WTC11 (cell line): ENCODE measurements at regions not wholly inside any gene's neighbourhood (a gene's known extent, or its start where the extent isn't known, plus 50 kb on each side); places are given as distances from the start of the nearest gene placed in this dataset.

ENCODE experiments used
- ATF2 ChIP-seq: sonication (generic); formaldehyde crosslinking; IDR thresholded peaks from 2 replicates; pipeline ENCODE4 v1.8.1; 2022; ENCODE audit warnings: low read depth, missing genetic modification reagents, borderline replicate concordance
- CTCF ChIP-seq: fragments of 200-600 bp; IDR thresholded peaks from 2 replicates; pipeline ENCODE4 v1.8.0; 2022; ENCODE audit warnings: antibody characterized with exemption
- EMX1 ChIP-seq: fragments of 250-450 bp; sonication (Bioruptor Pico); IDR thresholded peaks from 2 replicates; pipeline ENCODE4 v1.8.0; 2021; ENCODE audit warnings: mild to moderate bottlenecking
- ETV6 ChIP-seq: sonication (generic); formaldehyde crosslinking; IDR thresholded peaks from 2 replicates; pipeline ENCODE4 v1.8.1; 2022; ENCODE audit warnings: mild to moderate bottlenecking, missing genetic modification reagents
- FOXK1 ChIP-seq: sonication (generic); formaldehyde crosslinking; IDR thresholded peaks from 2 replicates; pipeline ENCODE4 v1.8.0; 2022; ENCODE audit warnings: mild to moderate bottlenecking, moderate library complexity, missing genetic modification reagents
- GRHL2 ChIP-seq: fragments of 250-450 bp; sonication (Bioruptor Pico); IDR thresholded peaks from 2 replicates; pipeline ENCODE4 v1.8.0; 2022; ENCODE audit warnings: mild to moderate bottlenecking, moderate library complexity; ENCODE audit not compliant: insufficient replicate concordance, severe bottlenecking
- MXD4 ChIP-seq: fragments of 250-450 bp; sonication (Bioruptor Pico); IDR thresholded peaks from 2 replicates; pipeline ENCODE4 v1.8.0; 2021; ENCODE audit warnings: mild to moderate bottlenecking, moderate library complexity, borderline replicate concordance
- MYBL2 ChIP-seq: sonication (generic); formaldehyde crosslinking; IDR thresholded peaks from 2 replicates; pipeline ENCODE4 v1.8.1; 2023; ENCODE audit warnings: mild to moderate bottlenecking, moderate library complexity, missing genetic modification reagents
- PRRX2 ChIP-seq: fragments of 250-450 bp; sonication (Bioruptor Pico); IDR thresholded peaks from 2 replicates; pipeline ENCODE4 v1.8.0; 2021; ENCODE audit warnings: mild to moderate bottlenecking
- SP1 ChIP-seq: sonication (generic); formaldehyde crosslinking; conservative IDR thresholded peaks from 2 replicates; pipeline ENCODE4 v1.8.1; 2022; ENCODE audit warnings: missing genetic modification reagents
- STAT6 ChIP-seq: sonication (generic); formaldehyde crosslinking; conservative IDR thresholded peaks from 2 replicates; pipeline ENCODE4 v1.8.1; 2023; ENCODE audit warnings: mild to moderate bottlenecking, low read depth, missing genetic modification reagents, moderate library complexity
- TP53 ChIP-seq: sonication (generic); formaldehyde crosslinking; IDR thresholded peaks from 2 replicates; pipeline ENCODE4 v1.8.1; 2023; ENCODE audit warnings: mild to moderate bottlenecking, missing genetic modification reagents
- USF2 ChIP-seq: sonication (generic); formaldehyde crosslinking; IDR thresholded peaks from 2 replicates; pipeline ENCODE4 v1.8.1; 2023; ENCODE audit warnings: mild to moderate bottlenecking, missing genetic modification reagents, moderate library complexity
- ZNF138 ChIP-seq: sonication (generic); formaldehyde crosslinking; conservative IDR thresholded peaks from 2 replicates; pipeline ENCODE4 v1.8.1; 2022; ENCODE audit warnings: mild to moderate bottlenecking, moderate library complexity, missing genetic modification reagents
- ZNF219 ChIP-seq: sonication (generic); formaldehyde crosslinking; IDR thresholded peaks from 2 replicates; pipeline ENCODE4 v1.8.0; 2023; ENCODE audit warnings: missing genetic modification reagents, mild to moderate bottlenecking, borderline replicate concordance
- ZNF263 ChIP-seq: sonication (generic); formaldehyde crosslinking; IDR thresholded peaks from 2 replicates; pipeline ENCODE4 v1.8.1; 2022; ENCODE audit warnings: low read depth, mild to moderate bottlenecking, moderate library complexity, missing genetic modification reagents
- ZNF671 ChIP-seq: fragments of 250-450 bp; sonication (Bioruptor Pico); IDR thresholded peaks from 2 replicates; pipeline ENCODE4 v1.8.0; 2021; ENCODE audit warnings: mild to moderate bottlenecking
- ZSCAN18 ChIP-seq: fragments of 250-450 bp; sonication (Bioruptor Pico); IDR thresholded peaks from 2 replicates; pipeline ENCODE4 v2.1.2; 2022; ENCODE audit warnings: mild to moderate bottlenecking, moderate library complexity
- TF ChIP-seq, protein P1 (sequence below): sonication (generic); formaldehyde crosslinking; IDR thresholded peaks from 2 replicates; pipeline ENCODE4 v1.8.1; 2023; ENCODE audit warnings: mild to moderate bottlenecking, missing genetic modification reagents, moderate library complexity
- TF ChIP-seq, protein P2 (sequence below): sonication (generic); formaldehyde crosslinking; IDR thresholded peaks from 2 replicates; pipeline ENCODE4 v1.8.1; 2023; ENCODE audit warnings: mild to moderate bottlenecking, moderate library complexity, missing genetic modification reagents
- TF ChIP-seq, protein P3 (sequence below): sonication (generic); formaldehyde crosslinking; IDR thresholded peaks from 2 replicates; pipeline ENCODE4 v1.8.0; 2022; ENCODE audit warnings: mild to moderate bottlenecking, missing genetic modification reagents
- TF ChIP-seq, protein P4 (sequence below): sonication (generic); formaldehyde crosslinking; conservative IDR thresholded peaks from 2 replicates; pipeline ENCODE4 v1.8.1; 2022; ENCODE audit warnings: mild to moderate bottlenecking, missing genetic modification reagents

DNA sequence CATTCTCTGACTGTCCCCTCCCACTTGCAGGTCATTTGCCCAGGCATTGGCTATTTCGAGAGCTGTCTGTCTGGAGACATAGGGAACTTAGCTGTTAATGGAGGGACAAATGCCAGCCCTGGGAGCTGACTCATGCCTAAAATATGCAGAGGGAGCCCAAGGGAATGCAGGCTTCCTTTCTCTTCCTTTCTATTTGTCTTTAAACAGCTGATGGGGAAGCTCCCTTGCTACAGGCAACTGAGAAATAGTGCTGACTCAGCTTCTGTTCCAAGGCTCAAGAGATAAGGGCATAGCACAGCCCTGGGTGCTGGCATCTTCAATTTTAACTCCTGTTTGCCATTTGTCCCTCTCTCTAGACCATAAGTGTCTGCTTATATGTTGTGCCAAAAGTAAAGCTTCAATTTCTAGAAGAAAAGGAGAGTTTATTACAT, 82.7 kb upstream of the C1GALT1 start (continued):
- TF ChIP-seq ATF2 (CRISPR knock-in tag) (no peak), FOXK1 (CRISPR knock-in tag) (peak; percentile 66; the same call in 1 of the 2 replicates), ZNF138 (CRISPR knock-in tag) (no peak), USF2 (CRISPR knock-in tag) (no peak), SP1 (CRISPR knock-in tag) (peak; percentile 51), STAT6 (CRISPR knock-in tag) (no peak), MYBL2 (CRISPR knock-in tag) (no peak), GRHL2 (CRISPR knock-in tag) (no peak), ETV6 (peak; percentile 26; the same call in 1 of the 2 replicates), ZNF263 (no peak), EMX1 (CRISPR knock-in tag) (no peak), ZNF219 (CRISPR knock-in tag) (no peak), ZNF671 (CRISPR knock-in tag) (no peak), CTCF (no peak), TP53 (CRISPR knock-in tag) (no peak), MXD4 (CRISPR knock-in tag) (no peak), PRRX2 (CRISPR knock-in tag) (no peak), ZSCAN18 (no peak)
- TF ChIP-seq, protein P1, sequence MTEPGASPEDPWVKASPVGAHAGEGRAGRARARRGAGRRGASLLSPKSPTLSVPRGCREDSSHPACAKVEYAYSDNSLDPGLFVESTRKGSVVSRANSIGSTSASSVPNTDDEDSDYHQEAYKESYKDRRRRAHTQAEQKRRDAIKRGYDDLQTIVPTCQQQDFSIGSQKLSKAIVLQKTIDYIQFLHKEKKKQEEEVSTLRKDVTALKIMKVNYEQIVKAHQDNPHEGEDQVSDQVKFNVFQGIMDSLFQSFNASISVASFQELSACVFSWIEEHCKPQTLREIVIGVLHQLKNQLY (CRISPR knock-in tag) = no peak
- TF ChIP-seq, protein P2, sequence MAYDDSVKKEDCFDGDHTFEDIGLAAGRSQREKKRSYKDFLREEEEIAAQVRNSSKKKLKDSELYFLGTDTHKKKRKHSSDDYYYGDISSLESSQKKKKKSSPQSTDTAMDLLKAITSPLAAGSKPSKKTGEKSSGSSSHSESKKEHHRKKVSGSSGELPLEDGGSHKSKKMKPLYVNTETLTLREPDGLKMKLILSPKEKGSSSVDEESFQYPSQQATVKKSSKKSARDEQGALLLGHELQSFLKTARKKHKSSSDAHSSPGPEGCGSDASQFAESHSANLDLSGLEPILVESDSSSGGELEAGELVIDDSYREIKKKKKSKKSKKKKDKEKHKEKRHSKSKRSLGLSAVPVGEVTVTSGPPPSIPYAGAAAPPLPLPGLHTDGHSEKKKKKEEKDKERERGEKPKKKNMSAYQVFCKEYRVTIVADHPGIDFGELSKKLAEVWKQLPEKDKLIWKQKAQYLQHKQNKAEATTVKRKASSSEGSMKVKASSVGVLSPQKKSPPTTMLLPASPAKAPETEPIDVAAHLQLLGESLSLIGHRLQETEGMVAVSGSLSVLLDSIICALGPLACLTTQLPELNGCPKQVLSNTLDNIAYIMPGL (CRISPR knock-in tag) = no peak
- TF ChIP-seq, protein P3, sequence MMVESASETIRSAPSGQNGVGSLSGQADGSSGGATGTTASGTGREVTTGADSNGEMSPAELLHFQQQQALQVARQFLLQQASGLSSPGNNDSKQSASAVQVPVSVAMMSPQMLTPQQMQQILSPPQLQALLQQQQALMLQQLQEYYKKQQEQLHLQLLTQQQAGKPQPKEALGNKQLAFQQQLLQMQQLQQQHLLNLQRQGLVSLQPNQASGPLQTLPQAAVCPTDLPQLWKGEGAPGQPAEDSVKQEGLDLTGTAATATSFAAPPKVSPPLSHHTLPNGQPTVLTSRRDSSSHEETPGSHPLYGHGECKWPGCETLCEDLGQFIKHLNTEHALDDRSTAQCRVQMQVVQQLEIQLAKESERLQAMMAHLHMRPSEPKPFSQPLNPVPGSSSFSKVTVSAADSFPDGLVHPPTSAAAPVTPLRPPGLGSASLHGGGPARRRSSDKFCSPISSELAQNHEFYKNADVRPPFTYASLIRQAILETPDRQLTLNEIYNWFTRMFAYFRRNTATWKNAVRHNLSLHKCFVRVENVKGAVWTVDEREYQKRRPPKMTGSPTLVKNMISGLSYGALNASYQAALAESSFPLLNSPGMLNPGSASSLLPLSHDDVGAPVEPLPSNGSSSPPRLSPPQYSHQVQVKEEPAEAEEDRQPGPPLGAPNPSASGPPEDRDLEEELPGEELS (CRISPR knock-in tag) = no peak
- TF ChIP-seq, protein P4, sequence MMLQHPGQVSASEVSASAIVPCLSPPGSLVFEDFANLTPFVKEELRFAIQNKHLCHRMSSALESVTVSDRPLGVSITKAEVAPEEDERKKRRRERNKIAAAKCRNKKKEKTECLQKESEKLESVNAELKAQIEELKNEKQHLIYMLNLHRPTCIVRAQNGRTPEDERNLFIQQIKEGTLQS (CRISPR knock-in tag) = no peak
